Endothelial cell of umbilical vein (primary cell): ENCODE measurements at regions not wholly inside any gene's neighbourhood (a gene's known extent, or its start where the extent isn't known, plus 50 kb on each side); places are given as distances from the start of the nearest gene placed in this dataset.

Experiments used
- CTCF ChIP-seq, 2 donors: IDR thresholded peaks; 1 replicate in 1 of 2; 2 replicates in 1 of 2; pipeline ENCODE4 v1.5.1; 2011; ENCODE audit warnings: low read length in 2 of 2, mild to moderate bottlenecking in 2 of 2, moderate library complexity in 2 of 2, control low read depth in 1 of 2, inconsistent platforms in 1 of 2, low read depth in 1 of 2; ENCODE audit not compliant: insufficient read depth in 1 of 2; ENCODE audit errors: extremely low read depth in 1 of 2
- EZH2 ChIP-seq: IDR thresholded peaks from 2 replicates; pipeline ENCODE4 v1.6.1; 2012; ENCODE audit warnings: borderline replicate concordance, low read depth, mild to moderate bottlenecking, moderate library complexity, low read length, inconsistent platforms; ENCODE audit not compliant: severe bottlenecking
- FOS ChIP-seq: IDR thresholded peaks from 2 replicates; pipeline ENCODE4 v1.6.1; 2011; ENCODE audit warnings: mild to moderate bottlenecking, low read length, moderate library complexity, borderline replicate concordance; ENCODE audit not compliant: insufficient read depth
- GATA2 ChIP-seq: IDR thresholded peaks from 2 replicates; pipeline ENCODE4 v1.7.0; 2011; ENCODE audit warnings: low read depth, mild to moderate bottlenecking, moderate library complexity, mixed read lengths, low read length; ENCODE audit not compliant: insufficient read length, insufficient read depth
- JUN ChIP-seq: IDR thresholded peaks from 2 replicates; pipeline ENCODE4 v1.6.1; 2011; ENCODE audit warnings: borderline replicate concordance, low read depth; ENCODE audit not compliant: insufficient read length, insufficient read depth
- MAX ChIP-seq: IDR thresholded peaks from 2 replicates; pipeline ENCODE4 v1.6.1; 2011; ENCODE audit not compliant: insufficient read depth, insufficient read length
- MYC ChIP-seq: IDR thresholded peaks from one replicate; pipeline ENCODE4 v1.6.1; 2011; ENCODE audit warnings: mild to moderate bottlenecking, low read depth, low read length
- POLR2A ChIP-seq: IDR thresholded peaks from 2 replicates; pipeline ENCODE4 v1.6.1; 2012; ENCODE audit warnings: low read depth, mild to moderate bottlenecking, control low read depth, low read length
- POLR2AphosphoS5 ChIP-seq: IDR thresholded peaks from 2 replicates; pipeline ENCODE4 v1.6.1; 2012; ENCODE audit warnings: low read depth, mild to moderate bottlenecking, control low read depth, low read length, moderate library complexity; ENCODE audit not compliant: insufficient read depth

- TF ChIP-seq CTCF (IDR thresholded peaks at IDR 0.05; ENCODE audit: extremely low read depth in 1 of 2, insufficient read depth in 1 of 2, low read depth in 1 of 2, low read length in 2 of 2) (no peak), POLR2A (no peak), EZH2 (no peak), JUN (no peak), MAX (no peak), POLR2AphosphoS5 (no peak), FOS (no peak), MYC (no peak), GATA2 (no peak)
Measured at GRCh38 chr3:110750201-110750600, 321.4 kb upstream of the NECTIN3 start.
